GM12891 (cell line): ENCODE measurements at regions not wholly inside any gene's neighbourhood (a gene's known extent, or its start where the extent isn't known, plus 50 kb on each side); places are given as distances from the start of the nearest gene placed in this dataset.

Experiments used
- DNase-seq: peaks from one replicate; pipeline ENCODE4 v3.0.0; 2011; ENCODE audit warnings: low spot score; ENCODE audit not compliant: insufficient read length
- FAIRE-seq: peaks from 2 replicates; lab custom pipeline; 2011; peaks lifted over from hg19 to GRCh38; lab: Jason Lieb, UNC
- PAX5 ChIP-seq: IDR thresholded peaks from 2 replicates; pipeline ENCODE4 v1.6.1; 2011; ENCODE audit warnings: low read length, moderate library complexity, mild to moderate bottlenecking; ENCODE audit not compliant: insufficient read depth, severe bottlenecking
- POLR2A ChIP-seq: IDR thresholded peaks from 2 replicates; pipeline ENCODE4 v1.6.1; 2011; ENCODE audit warnings: low read depth, low read length, control low read depth
- POLR2AphosphoS5 ChIP-seq: IDR thresholded peaks from 2 replicates; pipeline ENCODE4 v1.6.1; 2011; ENCODE audit warnings: low read depth, low read length, control low read depth
- POU2F2 ChIP-seq: IDR thresholded peaks from 2 replicates; pipeline ENCODE4 v1.6.1; 2011; ENCODE audit warnings: low read depth, mild to moderate bottlenecking, control low read depth, low read length, moderate library complexity
- SPI1 ChIP-seq: IDR thresholded peaks from 2 replicates; pipeline ENCODE4 v1.6.1; 2011; ENCODE audit warnings: low read depth, low read length, control low read depth
- TAF1 ChIP-seq: IDR thresholded peaks from 2 replicates; pipeline ENCODE4 v1.6.1; 2011; ENCODE audit warnings: low read depth, low read length, control low read depth

- DNase-seq (no peak), FAIRE-seq (no peak)
- TF ChIP-seq POLR2A (no peak), POU2F2 (no peak), TAF1 (no peak), SPI1 (no peak), POLR2AphosphoS5 (no peak), PAX5 (no peak)
Observed at GRCh38 chr12:34354239-34355200, 332.2 kb downstream of the ALG10 start.

DNA sequence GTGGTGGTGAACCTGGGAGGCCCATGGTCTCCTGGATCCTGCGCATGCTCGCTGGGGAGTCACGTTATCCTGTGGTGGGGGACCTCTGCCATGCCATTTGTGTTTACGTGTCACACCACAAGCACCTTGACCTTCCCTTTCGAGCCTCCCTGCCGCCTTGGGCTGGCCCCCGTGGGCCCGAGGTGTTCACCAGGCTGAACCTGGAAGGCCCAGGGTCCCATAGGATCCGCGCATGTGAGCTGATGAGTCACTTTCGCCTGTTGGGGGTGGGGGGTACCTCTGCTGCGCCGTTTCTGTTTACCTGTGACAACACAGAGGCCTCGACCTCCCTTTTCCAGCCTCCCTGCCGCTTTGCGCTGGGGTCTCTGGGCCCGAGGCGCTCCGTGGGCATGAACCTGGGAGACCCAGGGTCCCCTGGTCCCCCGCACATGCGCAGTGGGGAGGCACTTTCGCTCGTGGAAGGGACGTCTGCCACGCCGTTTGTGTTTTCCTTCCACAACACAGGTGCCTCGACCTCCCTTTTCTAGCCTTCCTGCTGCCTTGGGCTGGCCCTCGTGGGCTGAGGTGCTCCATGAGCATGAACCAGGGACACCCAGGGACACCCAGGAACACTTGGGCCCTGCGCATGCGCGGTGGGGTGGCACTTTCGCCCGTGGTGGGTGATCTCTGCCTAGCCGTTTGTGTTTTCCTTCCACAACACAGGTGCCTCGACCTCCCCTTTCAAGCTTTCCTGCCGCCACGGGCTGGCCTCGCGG, 334.1 kb downstream of the ALG10 start:
- DNase-seq (no peak), FAIRE-seq (no peak)
- TF ChIP-seq POLR2AphosphoS5 (no peak), PAX5 (no peak), POLR2A (no peak), TAF1 (no peak), SPI1 (no peak), POU2F2 (no peak)

- TF ChIP-seq POLR2A (no peak), SPI1 (no peak), POU2F2 (no peak), POLR2AphosphoS5 (no peak), PAX5 (no peak), TAF1 (no peak)
- DNase-seq (no peak), FAIRE-seq (no peak)
Observed at GRCh38 chr12:34357791-34358190, 335.5 kb downstream of the ALG10 start.

- DNase-seq: no peak
- no peak for FAIRE-seq
- TF ChIP-seq PAX5: no peak
- no peak for TF ChIP-seq POLR2A
- TF ChIP-seq SPI1: no peak
- TF ChIP-seq TAF1: no peak
- no peak for TF ChIP-seq POLR2AphosphoS5
- no peak for TF ChIP-seq POU2F2
Observed at GRCh38 chr12:34358198-34358597, 335.9 kb downstream of the ALG10 start.

- TF ChIP-seq SPI1 (no peak), PAX5 (no peak), POLR2AphosphoS5 (no peak), TAF1 (no peak)
- no peak for DNase-seq
- FAIRE-seq: no peak
Observed at GRCh38 chr12:34361721-34362316, 339.5 kb downstream of the ALG10 start.

GRCh38 chr12:34363050-34363673, 340.9 kb downstream of the ALG10 start:
- DNase-seq: no peak
- no peak for TF ChIP-seq POLR2A
- FAIRE-seq: no peak

GRCh38 chr12:34368079-34368478, 345.8 kb downstream of the ALG10 start:
- TF ChIP-seq TAF1 (no peak), SPI1 (no peak), POLR2AphosphoS5 (no peak), POU2F2 (no peak), POLR2A (no peak), PAX5 (no peak)
- no peak for FAIRE-seq
- no peak for DNase-seq

GRCh38 chr12:34371050-34371449, 348.8 kb downstream of the ALG10 start:
- TF ChIP-seq POU2F2: no peak
- no peak for TF ChIP-seq SPI1
- no peak for TF ChIP-seq TAF1
- no peak for TF ChIP-seq POLR2AphosphoS5
- no peak for TF ChIP-seq PAX5
- no peak for TF ChIP-seq POLR2A
- DNase-seq (no peak), FAIRE-seq (no peak)

GRCh38 chr12:34372003-34372402, 349.7 kb downstream of the ALG10 start:
- DNase-seq (no peak), FAIRE-seq (no peak)
- TF ChIP-seq POLR2AphosphoS5: no peak
- no peak for TF ChIP-seq TAF1
- TF ChIP-seq POLR2A: no peak
- TF ChIP-seq POU2F2: no peak
- no peak for TF ChIP-seq SPI1
- no peak for TF ChIP-seq PAX5
